OCI-LY1 (cell line): ENCODE measurements at regions not wholly inside any gene's neighbourhood (a gene's known extent, or its start where the extent isn't known, plus 50 kb on each side); places are given as distances from the start of the nearest gene placed in this dataset.

Source experiments
- H2AFZ ChIP-seq: fragments of 200-600 bp; sonication (generic), shearing (Covaris generic); 2 replicates; pipeline ENCODE4 v1.6.0; 2014; ENCODE audit warnings: antibody characterized with exemption, mild to moderate bottlenecking, low read length
- H3F3A ChIP-seq: fragments of 200-600 bp; sonication (generic), shearing (Covaris generic); 2 replicates; pipeline ENCODE4 v1.6.0; 2014; ENCODE audit warnings: mild to moderate bottlenecking, antibody characterized with exemption, low read length, moderate library complexity; ENCODE audit not compliant: insufficient read depth
- H3K27ac ChIP-seq: fragments of 200-600 bp; sonication (generic); 2 replicates; pipeline ENCODE4 v1.5.1; 2014; ENCODE audit warnings: low read length, mixed run types, mild to moderate bottlenecking, low read depth; ENCODE audit not compliant: poor library complexity, severe bottlenecking
- H3K27me3 ChIP-seq: fragments of 200-600 bp; sonication (generic); 2 replicates; pipeline ENCODE4 v1.6.0; 2014; ENCODE audit warnings: antibody characterized with exemption, mild to moderate bottlenecking, low read length, moderate library complexity; ENCODE audit not compliant: insufficient read depth
- H3K36me3 ChIP-seq: fragments of 200-600 bp; sonication (generic); 2 replicates; pipeline ENCODE4 v1.6.1; 2014; ENCODE audit warnings: mild to moderate bottlenecking, antibody characterized with exemption, low read length, moderate library complexity, mixed read lengths; ENCODE audit not compliant: insufficient read depth
- H3K4me1 ChIP-seq: fragments of 200-600 bp; sonication (generic); 2 replicates; pipeline ENCODE4 v1.5.1; 2014; ENCODE audit warnings: mild to moderate bottlenecking, low read length, moderate library complexity; ENCODE audit not compliant: insufficient read depth, severe bottlenecking
- H3K4me2 ChIP-seq: fragments of 200-600 bp; sonication (generic), shearing (Covaris generic); 2 replicates; pipeline ENCODE4 v1.6.1; 2014; ENCODE audit warnings: low read length
- H3K4me3 ChIP-seq: fragments of 200-600 bp; sonication (generic); 2 replicates; pipeline ENCODE4 v1.5.1; 2014; ENCODE audit warnings: low read length, low read depth, mild to moderate bottlenecking, mixed read lengths; ENCODE audit not compliant: poor library complexity, severe bottlenecking
- H3K79me2 ChIP-seq: fragments of 200-600 bp; shearing (Covaris generic); 2 replicates; pipeline ENCODE4 v1.6.1; 2016; ENCODE audit warnings: mixed run types, low read length, mixed read lengths; ENCODE audit not compliant: insufficient read depth
- H3K9ac ChIP-seq: fragments of 200-600 bp; sonication (generic), shearing (Covaris generic); 2 replicates; pipeline ENCODE4 v1.6.1; 2014; ENCODE audit warnings: mild to moderate bottlenecking, low read length, mixed read lengths
- H3K9me2 ChIP-seq: fragments of 200-600 bp; sonication (generic), shearing (Covaris generic); 2 replicates; pipeline ENCODE4 v1.6.1; 2014; ENCODE audit warnings: low read depth, mild to moderate bottlenecking, low read length, mixed read lengths
- H3K9me3 ChIP-seq: fragments of 200-600 bp; shearing (Covaris generic); 2 replicates; pipeline ENCODE4 v1.6.1; 2014; ENCODE audit warnings: low read length, mixed read lengths
- H4K20me1 ChIP-seq: fragments of 200-600 bp; sonication (generic), shearing (Covaris generic); 2 replicates; pipeline ENCODE4 v1.6.0; 2016; ENCODE audit warnings: mild to moderate bottlenecking, low read length; ENCODE audit not compliant: insufficient read depth
- CTCF ChIP-seq: fragments of 200-600 bp; sonication (generic), shearing (Covaris generic); IDR thresholded peaks from 2 replicates; pipeline ENCODE4 v1.5.1; 2017; ENCODE audit warnings: mild to moderate bottlenecking, antibody characterized with exemption, low read length, moderate library complexity, mixed read lengths
- EZH2 ChIP-seq: fragments of 200-600 bp; sonication (generic), shearing (Covaris generic); IDR thresholded peaks from 2 replicates; pipeline ENCODE4 v1.8.0; 2017; ENCODE audit warnings: borderline replicate concordance, mixed run types, mild to moderate bottlenecking, antibody characterized with exemption, low read length, moderate library complexity, mixed read lengths

DNA sequence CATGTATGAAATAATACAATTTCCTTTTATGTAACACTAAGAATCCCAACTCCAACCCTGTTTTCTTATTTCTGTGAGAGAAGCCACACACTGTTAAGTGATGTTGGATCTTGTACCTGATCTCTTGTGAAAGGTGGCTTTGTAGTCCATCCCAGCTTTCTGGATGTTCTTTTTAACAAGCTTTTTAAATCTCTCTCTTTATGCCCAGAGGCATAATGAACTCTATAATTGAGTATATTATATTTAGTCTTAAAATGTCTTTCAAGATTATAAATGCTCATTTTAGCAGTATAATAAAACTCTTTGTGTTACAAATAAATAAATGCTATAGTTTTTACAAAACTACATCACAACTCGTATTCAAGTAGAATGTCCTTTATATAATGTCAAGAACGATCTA lies 922.1 kb downstream of the EPHA7 start:
- no peak overlapping the region for H3K4me2 ChIP-seq
- TF ChIP-seq CTCF (no peak), EZH2 (no peak)
- H3K36me3 ChIP-seq, result no peaks in the 10 kb centered on the region
- no peaks in the 10 kb centered on the region for H3K9me3 ChIP-seq
- H3F3A ChIP-seq, result no peaks in the 10 kb centered on the region
- no peaks in the 10 kb centered on the region for H3K4me1 ChIP-seq
- H3K4me3 ChIP-seq, result no peak overlapping the region
- H3K9me2 ChIP-seq, result no peaks in the 10 kb centered on the region
- no peaks in the 10 kb centered on the region for H4K20me1 ChIP-seq
- H3K9ac ChIP-seq, result no peak overlapping the region
- H2AFZ ChIP-seq, result no peak overlapping the region
- H3K27me3 ChIP-seq, result no peaks in the 10 kb centered on the region
- H3K27ac ChIP-seq, result no peak overlapping the region
- H3K79me2 ChIP-seq, result no peaks in the 10 kb centered on the region

GRCh38 chr6:92496527-92496926 lies 922.8 kb downstream of the EPHA7 start:
- Histone ChIP-seq H3K27me3 (no peaks in the 10 kb centered on the region), H4K20me1 (no peaks in the 10 kb centered on the region), H3K4me2 (no peak overlapping the region), H3K9ac (no peak overlapping the region), H3K4me3 (no peak overlapping the region), H3K79me2 (no peaks in the 10 kb centered on the region), H3K36me3 (no peaks in the 10 kb centered on the region), H2AFZ (no peak overlapping the region), H3K9me2 (no peaks in the 10 kb centered on the region), H3K27ac (no peak overlapping the region), H3F3A (no peaks in the 10 kb centered on the region), H3K9me3 (no peaks in the 10 kb centered on the region), H3K4me1 (no peaks in the 10 kb centered on the region)
- no peak for TF ChIP-seq EZH2
- no peak for TF ChIP-seq CTCF

DNA sequence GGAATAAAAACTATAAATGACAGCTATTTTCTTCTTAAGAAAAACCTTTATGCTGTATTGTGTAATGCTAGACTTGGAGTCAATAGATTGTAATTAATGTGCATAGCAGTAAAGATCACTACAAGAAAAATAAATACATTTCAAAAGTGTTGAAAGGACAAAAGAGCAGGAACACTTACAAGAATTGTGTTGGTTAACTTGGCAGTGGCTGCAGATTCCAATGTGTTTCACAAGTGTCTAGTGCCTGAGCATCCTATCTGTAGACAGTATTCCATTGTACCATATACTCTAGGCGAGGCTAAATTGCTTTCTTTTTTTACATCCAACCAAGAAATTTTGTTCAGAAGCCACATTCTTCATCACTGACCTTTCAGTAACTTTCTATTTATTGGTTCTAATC lies 924.1 kb downstream of the EPHA7 start:
- H3K27ac ChIP-seq, result no peak overlapping the region
- H3K9ac ChIP-seq, result no peak overlapping the region
- TF ChIP-seq EZH2 (no peak), CTCF (no peak)

More for the DNA sequence above, 924.1 kb downstream of the EPHA7 start:
- H3K9me2 ChIP-seq, result no peaks in the 10 kb centered on the region
- no peak overlapping the region for H2AFZ ChIP-seq
- no peaks in the 10 kb centered on the region for H4K20me1 ChIP-seq
- no peak overlapping the region for H3K4me2 ChIP-seq
- H3K9me3 ChIP-seq, result no peaks in the 10 kb centered on the region
- H3K4me1 ChIP-seq, result no peaks in the 10 kb centered on the region
- H3F3A ChIP-seq, result no peaks in the 10 kb centered on the region
- H3K27me3 ChIP-seq, result no peaks in the 10 kb centered on the region
- H3K4me3 ChIP-seq, result no peak overlapping the region
- no peaks in the 10 kb centered on the region for H3K36me3 ChIP-seq
- H3K79me2 ChIP-seq, result no peaks in the 10 kb centered on the region
